CD4-positive, alpha-beta T cell treated with Interleukin-6 for 4 hours (primary cell): ENCODE measurements at regions not wholly inside any gene's neighbourhood (a gene's known extent, or its start where the extent isn't known, plus 50 kb on each side); places are given as distances from the start of the nearest gene placed in this dataset.

Experiments
- DNase-seq: peaks from one replicate; pipeline ENCODE4 v3.0.0-alpha.2; 2020; ENCODE audit warnings: mixed read lengths

DNA sequence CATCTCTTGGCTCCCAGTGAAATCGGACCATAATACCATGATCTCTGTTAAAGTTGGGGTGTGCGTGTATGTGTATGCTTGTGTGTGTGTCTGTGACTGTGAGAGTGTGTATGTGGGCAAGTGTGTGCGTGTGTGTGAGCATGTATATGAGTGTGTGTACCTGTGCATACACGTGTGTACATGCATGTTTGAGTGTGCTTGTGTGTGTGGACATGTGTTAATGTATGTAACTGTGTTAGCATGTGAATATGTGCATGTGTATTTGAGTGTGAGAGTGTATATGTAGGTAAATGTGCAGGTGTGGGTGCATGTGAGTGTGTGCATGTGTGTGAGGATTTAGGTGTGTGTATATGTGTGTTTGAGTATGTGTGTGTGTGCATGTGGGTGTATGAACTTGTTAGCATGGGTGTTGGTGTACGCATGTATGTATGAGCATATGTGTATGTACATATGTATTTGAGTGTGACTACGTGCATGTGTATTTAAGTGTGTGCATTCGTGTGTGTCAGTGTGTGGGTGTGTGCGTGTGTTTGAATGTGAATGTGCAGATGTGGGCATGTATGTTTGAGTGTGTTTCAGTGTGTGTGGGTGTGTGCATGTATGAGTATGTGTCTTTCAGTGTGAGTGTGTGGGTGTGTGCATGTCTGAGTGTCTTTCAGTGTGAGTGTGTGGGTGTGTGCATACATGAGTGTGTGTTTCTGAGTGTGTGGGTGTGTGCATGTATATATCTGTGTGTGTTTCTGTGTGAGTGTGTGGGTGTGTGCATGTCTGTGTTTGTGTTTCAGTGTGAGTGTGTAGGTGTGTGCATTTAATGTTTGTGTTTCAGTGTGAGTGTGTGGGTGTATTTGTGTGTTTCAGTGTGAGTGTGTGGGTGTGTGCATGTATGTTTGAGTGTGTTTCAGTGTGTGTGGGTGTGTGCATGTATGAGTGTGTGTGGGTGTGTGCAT is 183.2 kb downstream of the SOX9 start:
- DNase-seq, result no peak

DNA sequence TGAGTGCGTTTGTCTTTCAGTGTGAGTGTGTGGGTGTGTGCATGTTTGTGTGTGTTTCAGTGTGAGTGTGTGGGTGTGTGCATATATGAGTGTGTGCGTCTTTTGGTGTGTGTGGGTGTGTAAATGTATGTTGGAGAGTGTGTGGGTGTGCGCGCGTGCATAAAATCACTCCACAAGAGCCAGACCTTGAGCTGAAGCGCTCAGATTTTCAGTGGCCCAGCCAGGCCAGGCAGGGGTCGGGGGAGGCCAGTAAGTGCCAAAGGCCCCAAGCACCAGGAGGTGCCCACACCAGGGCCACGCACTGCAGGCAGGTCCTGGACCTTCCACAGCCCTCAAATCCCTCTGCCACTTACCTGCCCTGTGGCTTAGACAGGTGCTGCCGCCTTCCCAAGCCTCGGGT is 184.0 kb downstream of the SOX9 start:
- DNase-seq, result no peak

DNA sequence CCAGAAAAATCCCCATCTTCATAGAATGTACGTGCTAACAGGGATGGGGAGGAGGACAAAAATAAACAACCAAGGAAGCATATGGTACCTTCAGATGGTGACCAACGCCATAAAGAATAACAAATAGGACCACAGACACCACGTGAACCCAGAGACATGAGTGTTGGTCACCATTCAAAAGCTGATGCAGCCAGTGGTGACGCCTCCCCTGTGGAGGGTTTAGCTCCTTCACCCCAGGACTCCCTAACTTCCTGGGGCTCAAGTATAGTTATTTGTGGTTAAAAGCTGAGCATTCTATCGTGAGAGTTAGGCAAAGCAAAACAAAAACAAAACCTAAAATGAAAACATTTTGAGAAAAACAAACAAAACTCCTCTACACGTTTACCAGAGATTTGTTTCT is 184.7 kb downstream of the SOX9 start:
- DNase-seq, result no peak

DNA sequence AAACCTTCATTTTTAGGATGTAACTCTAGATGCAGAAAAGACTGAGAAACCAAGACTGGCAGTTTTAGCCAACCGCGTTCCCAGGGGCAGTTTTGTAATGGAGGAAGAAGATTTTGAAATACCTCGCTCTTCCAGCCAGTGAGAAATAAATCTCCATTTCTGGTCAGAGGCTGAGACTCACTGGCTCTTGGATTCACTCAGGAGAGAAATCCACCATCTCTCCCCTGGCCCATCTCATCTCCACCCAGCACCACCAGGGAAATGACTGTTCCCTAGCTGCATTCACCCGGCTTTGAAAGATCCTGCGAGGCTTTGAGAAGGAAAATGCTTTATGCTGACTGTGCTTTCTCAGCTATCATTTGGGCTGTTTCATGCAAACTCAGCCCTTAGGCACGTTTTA is 185.2 kb downstream of the SOX9 start:
- DNase-seq, result no peak

DNA sequence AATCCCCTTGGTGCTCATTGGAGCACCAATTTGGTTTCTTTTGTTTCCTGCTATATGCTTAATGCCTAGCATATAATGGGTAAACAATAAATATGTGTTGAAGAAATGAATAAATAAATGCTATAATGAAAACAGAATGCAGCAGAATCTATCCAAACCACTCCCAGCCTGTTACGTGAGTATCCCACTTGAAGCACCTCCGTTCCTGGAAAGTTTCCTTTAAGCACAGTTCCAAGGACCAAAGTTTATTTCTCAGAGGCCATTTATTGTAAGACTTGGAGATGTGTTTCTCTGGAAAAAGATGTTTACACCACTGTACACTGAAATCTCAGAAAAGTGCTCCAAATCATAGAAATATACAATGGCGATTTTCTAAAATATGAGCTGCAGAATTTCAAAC is 187.0 kb downstream of the SOX9 start:
- no peak for DNase-seq

DNA sequence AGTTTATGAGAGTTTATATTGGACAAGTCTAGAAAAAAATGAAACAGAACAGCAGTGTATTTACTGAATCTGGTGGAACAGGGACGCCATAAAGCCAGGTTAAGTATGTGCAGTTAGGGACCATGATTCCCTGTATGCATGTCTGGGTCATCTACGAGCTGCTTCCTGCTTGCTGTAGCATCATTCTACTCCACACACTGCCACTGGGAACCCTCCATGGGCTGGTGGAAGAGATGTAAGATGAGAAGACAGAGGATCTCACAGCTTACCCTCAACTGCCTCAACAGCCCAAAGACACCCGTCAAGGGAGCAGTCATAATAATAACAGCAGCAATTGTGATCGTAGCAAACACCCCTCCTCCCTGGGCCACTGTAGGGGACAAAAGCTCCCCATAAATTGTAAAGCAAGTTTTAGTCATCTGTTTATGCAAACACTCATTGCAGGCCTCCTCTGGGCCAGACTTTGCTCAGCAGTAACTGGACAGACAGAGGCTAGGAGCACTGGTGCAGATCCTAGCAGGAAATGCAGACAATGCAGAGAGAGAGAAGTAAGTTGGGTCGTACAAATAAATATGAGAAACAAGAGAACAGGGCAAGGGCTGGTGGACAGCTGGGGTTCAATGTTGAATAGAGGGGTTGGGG is 188.0 kb downstream of the SOX9 start:
- DNase-seq, result no peak

DNA sequence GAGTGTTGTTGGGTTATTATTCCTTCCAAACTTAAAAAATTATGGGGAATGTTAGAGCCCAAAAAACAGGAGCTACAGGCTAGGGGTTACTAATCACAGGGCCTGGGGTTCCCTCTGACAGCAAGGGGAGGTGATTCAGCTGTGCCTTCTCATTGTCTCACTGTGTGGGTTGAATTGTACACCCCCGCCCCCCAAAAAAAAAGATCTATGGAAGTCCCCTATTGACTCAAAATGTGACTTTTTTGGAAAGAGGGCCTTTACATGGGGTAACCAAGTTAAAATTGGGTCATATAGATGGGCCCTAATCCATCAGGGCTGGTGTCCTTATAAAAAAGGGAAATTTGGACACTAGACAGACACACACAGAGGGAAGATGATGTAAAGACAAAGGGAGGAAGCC is 190.2 kb downstream of the SOX9 start:
- no peak for DNase-seq

DNA sequence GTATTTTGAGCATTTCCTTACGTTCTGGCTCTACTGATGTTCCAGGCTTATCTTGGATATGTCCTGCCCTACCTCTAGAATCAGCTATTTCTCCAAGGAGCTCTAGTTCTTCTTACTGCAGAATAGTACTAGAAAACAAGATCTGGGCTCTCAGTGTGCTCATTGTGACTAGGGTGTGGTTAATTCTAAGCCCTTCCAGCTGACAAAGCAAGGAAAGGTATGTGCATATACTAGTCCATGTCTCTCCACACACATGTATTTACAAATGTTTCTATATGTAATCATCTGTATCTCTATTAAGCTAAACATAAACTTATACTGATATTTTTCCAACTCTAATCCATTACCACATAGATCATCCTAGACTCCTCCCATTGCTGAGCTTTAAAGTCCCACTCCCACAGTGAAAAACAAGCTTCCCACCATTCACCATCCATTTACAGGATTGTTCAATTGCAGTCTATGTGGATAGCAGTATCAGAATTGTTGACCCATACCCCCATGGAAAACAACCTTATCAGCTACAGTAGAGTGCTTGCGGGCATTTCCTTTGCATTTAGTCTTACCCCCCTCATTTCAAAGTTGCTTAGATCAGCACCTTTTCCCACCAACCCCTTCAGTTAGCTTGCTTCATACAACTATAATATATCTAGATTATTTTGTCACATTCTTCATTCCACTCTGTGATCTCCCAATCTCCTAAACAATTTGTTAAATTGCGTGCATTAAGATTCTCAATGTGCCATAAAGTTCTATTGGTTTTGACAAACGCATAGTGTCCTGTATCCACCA is 194.5 kb downstream of the SOX9 start:
- DNase-seq, result no peak

DNA sequence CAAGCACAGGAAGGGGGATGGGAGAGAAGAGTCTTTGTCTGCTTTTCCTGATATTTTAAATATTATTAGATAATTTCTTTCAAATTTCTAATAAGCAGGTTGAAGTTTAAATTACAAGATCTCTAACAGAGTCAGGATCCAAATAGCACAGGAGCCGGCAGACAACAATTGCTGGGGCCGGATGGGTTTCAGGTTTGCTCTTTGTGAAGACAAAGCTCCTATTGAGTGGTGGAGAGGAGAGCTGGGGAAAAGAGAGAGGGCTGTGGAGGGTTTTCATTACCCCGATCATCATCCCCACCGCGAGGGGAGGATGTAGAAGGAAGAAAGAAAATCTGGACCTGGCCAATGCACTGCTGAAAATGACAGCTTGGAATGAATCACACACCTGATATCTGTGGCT is 197.3 kb downstream of the SOX9 start:
- no peak for DNase-seq

DNA sequence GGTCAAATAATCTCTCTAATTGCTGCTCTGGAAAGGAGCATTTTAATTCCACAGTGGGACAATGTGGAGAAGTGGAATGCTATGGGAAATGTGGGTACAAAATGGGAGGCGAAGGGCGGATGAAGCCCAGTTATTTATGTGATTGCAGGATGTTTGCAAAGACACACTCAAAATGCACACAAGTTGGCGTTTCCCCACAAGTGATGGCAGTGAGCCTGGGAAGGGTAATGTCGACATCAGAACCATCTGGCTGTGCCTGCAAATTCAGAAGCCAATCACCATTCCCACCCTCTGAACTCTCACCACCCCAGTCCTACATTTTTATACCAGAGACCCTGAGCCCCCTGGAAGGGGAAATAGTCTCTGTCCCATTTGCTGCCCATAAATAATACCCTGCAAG is 201.1 kb downstream of the SOX9 start:
- DNase-seq, result no peak

DNA sequence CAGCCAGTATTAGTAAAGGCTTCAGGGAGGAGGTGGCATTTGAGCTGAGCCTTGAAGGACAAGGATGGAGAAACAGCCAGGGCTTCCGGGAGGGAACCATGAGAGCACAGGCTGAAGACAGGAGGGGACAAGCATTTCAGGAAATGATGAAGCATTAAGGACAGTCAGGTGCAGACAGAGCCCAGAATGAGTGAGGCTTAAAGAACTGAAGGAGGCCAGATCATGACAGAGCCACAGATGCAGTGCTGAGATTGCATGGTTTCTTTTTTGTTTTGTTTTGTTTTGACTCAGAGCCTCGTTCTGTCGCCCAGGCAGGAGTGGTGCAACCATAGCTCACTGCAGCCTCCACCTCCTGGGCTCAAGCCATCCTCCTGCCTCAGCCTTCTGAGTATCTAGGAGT is 211.5 kb downstream of the SOX9 start:
- no peak for DNase-seq

DNA sequence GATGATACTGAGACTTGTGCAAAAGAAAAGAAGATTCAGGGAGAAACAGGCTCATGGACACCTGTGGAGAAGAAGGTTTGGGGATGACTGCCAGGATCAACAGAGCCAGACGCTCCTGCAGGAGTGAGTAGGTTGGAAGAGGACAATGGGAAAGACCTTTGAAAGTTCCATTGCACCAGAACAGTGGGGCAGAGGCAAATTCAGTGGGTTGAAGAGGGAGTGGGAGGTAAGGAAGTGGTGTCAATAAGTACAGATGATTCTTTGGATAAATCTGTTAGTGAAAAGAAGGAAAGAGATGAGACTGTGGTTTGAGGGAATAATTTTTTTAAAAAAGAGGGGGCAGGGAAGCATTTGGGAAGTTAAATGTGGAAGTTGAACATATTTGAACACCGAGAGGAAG is 212.8 kb downstream of the SOX9 start:
- DNase-seq, result no peak

DNA sequence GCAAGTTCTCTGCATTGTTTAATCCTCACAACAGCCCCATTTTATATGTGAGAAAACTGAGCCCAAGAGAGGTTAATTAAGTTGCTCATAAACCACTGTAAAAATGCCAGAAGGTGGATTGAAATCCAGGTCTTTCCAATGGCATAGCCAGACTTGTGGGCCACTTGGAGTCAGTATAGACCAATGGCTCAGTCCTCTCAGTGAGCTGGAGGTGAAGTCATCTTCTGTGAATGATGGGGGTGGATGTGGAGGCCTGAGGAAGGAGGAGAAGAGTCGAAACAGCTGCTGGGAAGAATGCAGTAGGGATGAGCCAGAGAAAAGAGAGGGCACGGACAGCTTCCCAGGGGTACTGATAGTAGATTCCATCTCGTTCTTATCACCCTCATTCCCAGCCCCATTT is 213.4 kb downstream of the SOX9 start:
- no peak for DNase-seq

DNA sequence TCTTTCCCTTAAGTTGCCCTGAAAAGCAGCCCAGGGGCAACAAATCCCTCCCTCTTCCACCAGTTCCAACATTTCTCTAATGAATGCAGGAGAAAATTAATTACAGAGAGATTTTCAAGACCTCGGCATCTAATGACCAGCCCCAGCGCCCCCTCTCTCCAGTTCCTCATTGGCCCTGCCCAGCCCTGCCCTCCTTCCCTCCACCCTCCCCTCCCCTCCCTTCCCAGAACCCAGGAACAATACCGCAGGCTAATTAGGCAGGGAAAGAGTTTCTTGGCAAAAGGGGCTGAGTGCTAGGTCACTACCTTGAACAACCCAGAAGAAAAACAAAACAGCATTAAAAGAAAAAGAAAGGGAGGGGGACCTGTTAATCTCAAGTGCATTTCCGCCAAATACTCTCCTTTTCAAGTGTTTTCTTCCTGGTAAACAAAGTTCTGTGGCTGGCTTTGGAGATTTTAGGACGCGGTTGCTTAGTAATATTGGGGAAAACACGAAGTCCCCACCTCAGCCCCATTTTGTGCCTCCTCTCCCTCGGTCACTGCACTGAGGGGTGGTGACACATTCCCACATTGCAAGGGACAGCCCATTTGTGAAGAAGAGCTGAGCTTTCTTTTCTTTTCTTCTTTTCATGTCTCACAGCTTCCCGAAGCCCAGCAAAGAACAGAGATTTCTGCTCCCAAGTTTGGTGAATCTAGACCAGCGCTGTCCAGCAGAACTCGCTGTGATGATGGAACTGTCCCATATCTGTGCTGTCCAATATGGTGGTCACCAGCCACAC is 215.4 kb downstream of the SOX9 start:
- DNase-seq, result no peak

DNA sequence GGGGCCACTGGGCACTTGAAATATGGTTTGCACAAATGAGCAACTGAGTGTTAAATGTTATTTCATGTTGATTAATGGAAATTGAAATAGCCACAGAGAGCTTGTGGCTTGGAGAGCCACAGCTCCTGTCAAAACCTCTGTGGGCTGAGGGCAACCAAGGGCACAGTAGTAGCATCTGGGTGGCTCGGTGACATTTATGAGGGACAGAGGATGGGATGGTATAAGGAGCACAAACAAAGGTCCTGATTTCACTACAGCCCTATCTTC is 215.9 kb downstream of the SOX9 start:
- no peak for DNase-seq

DNA sequence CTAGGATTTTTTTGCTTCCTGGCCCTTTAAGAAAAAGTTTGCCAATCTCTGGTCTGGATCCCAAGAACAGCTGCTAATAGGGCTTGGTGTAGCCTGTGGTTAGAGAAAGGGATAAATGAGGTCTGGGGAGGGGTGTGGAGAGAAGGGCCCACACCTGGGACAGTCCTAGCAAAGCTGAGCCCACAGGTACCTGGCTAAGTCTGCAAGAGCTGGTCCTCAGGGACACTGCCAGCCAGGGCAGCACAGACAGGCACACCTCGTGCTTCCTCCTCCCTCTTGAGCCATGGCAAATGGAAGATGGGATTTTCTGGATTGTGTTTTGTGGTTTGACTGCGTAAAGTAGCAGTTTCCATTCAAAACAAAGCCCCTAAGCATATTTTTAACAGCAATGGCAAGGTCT is 217.5 kb downstream of the SOX9 start:
- DNase-seq, result no peak

DNA sequence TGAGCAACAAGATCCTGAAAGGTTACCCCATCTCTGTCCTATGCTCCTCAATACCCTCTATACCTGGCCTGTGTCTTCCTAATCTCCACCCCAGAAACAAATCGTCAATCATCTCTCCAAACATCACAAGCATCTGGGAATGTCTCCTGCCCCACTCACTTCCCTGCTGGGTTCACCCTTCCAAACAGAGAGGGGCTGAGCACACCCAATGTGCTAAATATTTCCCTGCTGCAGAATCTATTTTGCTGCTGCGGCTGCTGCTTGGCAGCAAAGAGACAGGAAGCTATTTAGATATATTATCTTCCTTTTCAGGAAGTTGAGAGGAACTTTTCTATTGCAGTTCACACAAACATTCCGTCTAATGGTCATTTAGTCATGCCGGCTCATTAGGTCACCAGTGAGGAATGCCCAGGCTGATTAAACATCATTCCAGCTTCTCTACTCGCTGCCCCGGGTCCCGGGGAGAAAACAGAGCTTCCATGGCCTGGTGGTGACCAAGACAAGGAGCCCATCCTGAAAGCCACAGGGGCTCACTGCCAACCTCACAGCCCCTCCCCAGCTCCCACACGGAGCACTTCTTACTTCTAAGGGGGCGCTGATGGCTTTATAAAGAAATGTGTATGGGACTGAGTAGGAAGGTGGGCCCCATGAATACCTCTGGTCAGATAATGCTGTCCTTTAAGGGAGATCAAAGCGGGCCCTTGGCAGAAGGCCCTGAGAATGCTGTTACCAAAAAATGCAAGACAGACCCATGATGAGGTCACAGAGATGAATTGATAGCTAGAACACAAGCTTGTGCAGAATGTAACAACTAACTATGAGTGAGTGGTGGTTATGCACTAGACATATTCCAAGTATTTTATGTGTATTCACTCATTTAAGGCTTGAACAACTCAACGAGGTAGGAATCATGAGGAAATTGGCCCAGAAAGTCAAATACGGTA is 218.3 kb downstream of the SOX9 start:
- no peak for DNase-seq

DNA sequence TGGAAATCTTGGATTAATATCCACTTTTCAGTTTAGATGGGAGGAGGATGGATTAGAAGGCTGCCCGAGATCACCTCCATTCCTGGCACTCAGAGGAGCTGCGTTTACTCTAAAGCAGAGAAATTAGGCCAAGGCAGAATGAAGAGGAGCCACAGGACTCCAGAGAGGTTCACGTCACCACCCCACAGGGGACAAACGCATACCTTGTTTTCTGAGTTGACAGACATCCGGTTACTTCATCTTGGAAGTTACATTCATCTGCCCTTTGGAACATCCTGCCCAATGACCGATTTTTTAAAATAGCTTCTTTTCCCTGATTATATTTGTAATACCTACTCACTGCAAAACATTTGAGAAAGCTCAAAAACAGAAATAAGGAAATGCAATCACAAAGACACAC is 220.0 kb downstream of the SOX9 start:
- DNase-seq, result no peak

DNA sequence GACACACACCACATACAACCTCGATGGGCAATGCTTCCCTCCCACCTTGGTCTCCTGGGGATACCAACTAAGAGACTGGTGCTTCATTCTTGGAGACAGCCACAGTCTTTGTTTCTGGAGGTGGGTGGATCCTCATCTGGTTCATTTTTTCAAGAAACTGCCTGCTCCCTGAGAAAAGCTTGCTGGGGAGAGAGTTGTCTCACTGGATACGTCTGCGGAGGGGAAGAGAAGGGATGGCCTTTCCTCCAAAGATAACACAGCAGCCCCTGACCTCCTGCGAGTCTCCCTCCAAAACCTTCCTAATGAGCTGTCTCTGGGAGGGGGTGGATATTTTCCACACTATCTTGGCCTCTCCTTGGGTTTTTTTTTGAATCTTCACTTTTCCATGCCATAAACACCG is 221.2 kb downstream of the SOX9 start:
- DNase-seq, result no peak

DNA sequence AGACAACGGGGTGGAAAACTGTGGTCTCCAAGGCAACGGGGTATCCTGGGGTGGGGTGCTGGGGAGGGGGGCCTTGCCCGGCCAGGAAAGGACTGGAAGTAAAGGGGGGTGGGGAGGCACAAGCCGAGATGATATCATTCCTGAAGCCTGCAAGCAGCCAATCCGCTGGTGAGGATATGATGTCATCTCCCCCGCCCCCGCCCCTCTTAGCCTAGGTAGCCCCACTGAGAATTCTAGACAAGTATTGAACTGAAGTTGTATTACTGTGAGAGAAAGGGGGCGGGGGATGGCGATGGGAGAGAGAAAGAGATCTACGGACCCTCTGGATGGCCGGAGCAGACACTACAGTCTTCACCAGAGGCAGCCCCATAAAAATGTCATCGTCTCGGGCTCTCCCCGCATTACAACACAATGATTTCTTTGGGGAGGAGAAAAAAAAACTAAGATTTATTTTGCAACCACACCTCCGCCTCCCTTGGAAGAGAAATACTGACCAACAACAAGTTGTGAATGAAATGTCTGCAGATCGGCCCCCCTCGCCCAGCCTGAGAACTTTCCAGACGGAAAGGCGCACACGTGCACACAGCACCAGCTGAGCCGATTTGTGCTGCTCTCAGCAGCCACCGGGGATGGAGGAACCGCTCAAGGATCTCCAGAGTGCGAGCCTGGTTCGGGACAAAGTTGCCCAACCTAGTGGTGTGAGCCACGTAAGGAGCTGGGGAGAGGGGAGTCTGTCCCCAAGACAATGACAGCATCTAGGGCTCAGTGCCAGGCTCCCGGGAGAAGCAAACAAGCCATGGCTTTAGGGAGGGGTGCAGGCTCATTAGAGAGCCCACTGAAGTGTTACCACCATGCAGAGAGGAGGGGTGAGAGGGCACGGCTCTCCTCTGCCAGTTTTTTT is 222.1 kb downstream of the SOX9 start:
- no peak for DNase-seq

DNA sequence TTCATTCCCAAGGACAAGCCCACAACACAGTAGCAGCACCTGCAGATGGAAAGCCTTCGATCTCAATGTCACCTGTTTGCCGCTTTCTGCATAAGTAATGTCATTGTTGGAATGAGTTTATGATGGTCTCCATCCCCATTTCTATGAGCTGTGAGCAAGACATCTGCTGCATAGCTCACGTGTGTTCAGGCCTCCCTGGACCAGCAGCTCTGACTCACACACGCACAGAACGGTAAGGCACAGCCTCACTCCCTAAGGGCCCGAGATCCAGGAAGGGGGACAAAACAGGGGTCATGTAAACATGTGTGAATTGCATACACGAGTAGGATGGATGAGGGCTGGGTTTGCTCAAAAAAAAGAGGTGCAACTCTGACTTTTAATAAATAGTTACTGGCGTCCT is 223.1 kb downstream of the SOX9 start:
- no peak for DNase-seq
